Lower leg skin (tissue), 4 donors: ENCODE measurements at regions not wholly inside any gene's neighbourhood (a gene's known extent, or its start where the extent isn't known, plus 50 kb on each side); places are given as distances from the start of the nearest gene placed in this dataset.
A peak's percentile ranks its signal among the peaks of the same experiment; 100 is the strongest.

Experiments used
- DNase-seq, 2 donors: peaks; one replicate each; pipeline ENCODE4 v3.0.0-alpha.2; 2019; ENCODE audit warnings: low spot score in 2 of 2
- H3K4me3 ChIP-seq: fragments of 200-600 bp; sonication (generic); 2 replicates; pipeline ENCODE4 v1.5.1; 2017; ENCODE audit warnings: mild to moderate bottlenecking, low read depth; ENCODE audit not compliant: poor library complexity, severe bottlenecking
- POLR2A ChIP-seq, 2 donors: fragments of 450-650 bp; IDR thresholded peaks; one replicate each; pipeline ENCODE4 v1.6.1; 2016 to 2017; ENCODE audit warnings: antibody characterized with exemption in 2 of 2, mild to moderate bottlenecking in 1 of 2, moderate library complexity in 1 of 2
- WGBS, 2 donors: methylation state at CpG; one replicate each; pipeline ENCODE4 v1.1.5; 2018; 5-methylcytosine and 5-hydroxymethylcytosine counted together
- intact Hi-C: fragments of 100-400 bp; cut with DNase I; formaldehyde crosslinking; loops from one replicate; pipeline ENCODE4 v1.15.0; 2023; ENCODE audit warnings: low total_unique reads
- TF ChIP-seq, protein P1 (sequence below), 3 donors: fragments of 450-650 bp; IDR thresholded peaks; one replicate each; pipeline ENCODE4 v1.5.1; 2016; ENCODE audit warnings: antibody characterized with exemption in 3 of 3, mild to moderate bottlenecking in 3 of 3, moderate library complexity in 2 of 3

GRCh38 chr7:50189371-50189770 lies 96.3 kb upstream of the ZPBP start:
- H3K4me3 ChIP-seq = no peak overlapping the region
- no peak for TF ChIP-seq POLR2A (IDR thresholded peaks at IDR 0.05)
- TF ChIP-seq, protein P1, sequence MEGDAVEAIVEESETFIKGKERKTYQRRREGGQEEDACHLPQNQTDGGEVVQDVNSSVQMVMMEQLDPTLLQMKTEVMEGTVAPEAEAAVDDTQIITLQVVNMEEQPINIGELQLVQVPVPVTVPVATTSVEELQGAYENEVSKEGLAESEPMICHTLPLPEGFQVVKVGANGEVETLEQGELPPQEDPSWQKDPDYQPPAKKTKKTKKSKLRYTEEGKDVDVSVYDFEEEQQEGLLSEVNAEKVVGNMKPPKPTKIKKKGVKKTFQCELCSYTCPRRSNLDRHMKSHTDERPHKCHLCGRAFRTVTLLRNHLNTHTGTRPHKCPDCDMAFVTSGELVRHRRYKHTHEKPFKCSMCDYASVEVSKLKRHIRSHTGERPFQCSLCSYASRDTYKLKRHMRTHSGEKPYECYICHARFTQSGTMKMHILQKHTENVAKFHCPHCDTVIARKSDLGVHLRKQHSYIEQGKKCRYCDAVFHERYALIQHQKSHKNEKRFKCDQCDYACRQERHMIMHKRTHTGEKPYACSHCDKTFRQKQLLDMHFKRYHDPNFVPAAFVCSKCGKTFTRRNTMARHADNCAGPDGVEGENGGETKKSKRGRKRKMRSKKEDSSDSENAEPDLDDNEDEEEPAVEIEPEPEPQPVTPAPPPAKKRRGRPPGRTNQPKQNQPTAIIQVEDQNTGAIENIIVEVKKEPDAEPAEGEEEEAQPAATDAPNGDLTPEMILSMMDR (IDR thresholded peaks at IDR 0.05) = no peak
- no peak for DNase-seq
- 47 to 58% methylated on average over 2 of the region's 2 CpGs for WGBS, 2 donors
- intact Hi-C loops = no loop called here

DNA sequence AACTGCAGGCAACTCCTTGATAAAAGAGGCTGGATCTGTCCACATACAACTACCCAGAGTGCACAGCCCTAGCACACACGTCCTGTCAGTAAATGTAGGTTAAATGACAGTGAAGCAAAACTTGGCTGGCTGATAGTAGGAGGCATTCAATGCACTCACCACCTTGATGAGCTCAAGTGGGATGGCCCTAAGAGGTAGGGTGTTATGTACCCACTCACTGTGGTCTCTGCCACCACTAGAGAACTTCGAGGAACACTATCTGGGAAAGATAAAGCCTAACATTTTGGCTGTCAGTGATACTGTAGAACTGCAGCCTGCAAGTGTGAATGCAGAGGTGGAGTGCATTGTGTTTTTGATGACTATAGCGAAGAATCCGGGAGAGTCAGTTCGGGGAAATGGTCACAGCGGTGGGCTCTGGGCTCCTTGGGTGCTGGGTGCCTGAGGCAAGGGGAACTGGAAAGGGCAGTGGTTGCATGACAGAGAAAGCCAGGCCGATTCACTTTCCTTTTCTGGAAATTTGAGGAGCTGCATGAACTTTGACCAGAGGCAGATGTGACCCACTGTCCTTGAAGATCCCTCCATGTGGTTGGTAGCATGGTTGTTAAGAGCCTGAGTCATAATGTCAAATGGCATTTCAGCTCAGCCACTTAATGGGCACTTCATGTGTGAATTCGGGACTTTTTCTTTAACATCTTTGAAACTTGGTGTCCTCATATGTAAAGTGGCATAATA lies 93.1 kb upstream of the ZPBP start:
- intact Hi-C loops = no loop called here
- 81 to 84% methylated on average over 8 of the region's 8 CpGs for WGBS, 2 donors
- H3K4me3 ChIP-seq = no peak overlapping the region
- no peak for TF ChIP-seq POLR2A (IDR thresholded peaks at IDR 0.05)
- TF ChIP-seq, protein P1 (IDR thresholded peaks at IDR 0.05) = no peak
- no peak for DNase-seq

DNA sequence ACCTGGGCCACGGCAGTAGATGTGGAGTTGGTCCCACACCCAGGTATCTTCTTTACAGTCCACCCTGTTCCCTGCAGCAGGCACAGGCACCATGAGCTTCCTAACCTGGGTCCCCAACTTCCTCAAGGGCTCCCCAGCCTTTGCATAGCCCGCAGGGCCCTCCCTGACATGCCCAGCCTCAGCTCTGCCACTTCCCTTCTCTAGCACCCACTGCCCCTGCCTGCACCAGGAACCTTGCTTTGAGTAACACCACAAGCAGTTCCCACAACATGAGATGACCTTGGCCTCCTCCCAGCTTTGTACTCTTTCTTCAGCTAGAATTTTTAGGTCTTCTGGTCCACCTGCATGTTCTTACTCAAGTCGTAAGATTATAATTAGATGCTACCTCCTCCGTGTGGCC lies 92.2 kb upstream of the ZPBP start:
- 77 to 78% methylated on average over 4 of the region's 4 CpGs for WGBS, 2 donors
- intact Hi-C loops = no loop called here
- DNase-seq = peak in 1 of 2 donors; percentile 21
- TF ChIP-seq, protein P1 (IDR thresholded peaks at IDR 0.05) = no peak
- no peak for TF ChIP-seq POLR2A (IDR thresholded peaks at IDR 0.05)
- no peak overlapping the region for H3K4me3 ChIP-seq

GRCh38 chr7:50184271-50184990 lies 91.4 kb upstream of the ZPBP start:
- 70 to 75% methylated on average over 11 of the region's 11 CpGs for WGBS, 2 donors
- DNase-seq = no peak
- intact Hi-C loops = no loop called here
- TF ChIP-seq POLR2A (IDR thresholded peaks at IDR 0.05) = no peak
- TF ChIP-seq, protein P1 (IDR thresholded peaks at IDR 0.05) = no peak
- H3K4me3 ChIP-seq = no peak overlapping the region

- TF ChIP-seq, protein P1 (IDR thresholded peaks at IDR 0.05) = no peak
- no peak for TF ChIP-seq POLR2A (IDR thresholded peaks at IDR 0.05)
- peak in 1 of 2 donors; percentile 18 for DNase-seq
- intact Hi-C loops = no loop called here
- H3K4me3 ChIP-seq = no peak overlapping the region
- WGBS, 2 donors = 39 to 45% methylated on average over 3 of the region's 3 CpGs
Observed at GRCh38 chr7:50182759-50183158, 89.7 kb upstream of the ZPBP start.
